ENCODE measurements at regions not wholly inside any gene's neighbourhood (a gene's known extent, or its start where the extent isn't known, plus 50 kb on each side); places are given as distances from the start of the nearest gene placed in this dataset.

DNA sequence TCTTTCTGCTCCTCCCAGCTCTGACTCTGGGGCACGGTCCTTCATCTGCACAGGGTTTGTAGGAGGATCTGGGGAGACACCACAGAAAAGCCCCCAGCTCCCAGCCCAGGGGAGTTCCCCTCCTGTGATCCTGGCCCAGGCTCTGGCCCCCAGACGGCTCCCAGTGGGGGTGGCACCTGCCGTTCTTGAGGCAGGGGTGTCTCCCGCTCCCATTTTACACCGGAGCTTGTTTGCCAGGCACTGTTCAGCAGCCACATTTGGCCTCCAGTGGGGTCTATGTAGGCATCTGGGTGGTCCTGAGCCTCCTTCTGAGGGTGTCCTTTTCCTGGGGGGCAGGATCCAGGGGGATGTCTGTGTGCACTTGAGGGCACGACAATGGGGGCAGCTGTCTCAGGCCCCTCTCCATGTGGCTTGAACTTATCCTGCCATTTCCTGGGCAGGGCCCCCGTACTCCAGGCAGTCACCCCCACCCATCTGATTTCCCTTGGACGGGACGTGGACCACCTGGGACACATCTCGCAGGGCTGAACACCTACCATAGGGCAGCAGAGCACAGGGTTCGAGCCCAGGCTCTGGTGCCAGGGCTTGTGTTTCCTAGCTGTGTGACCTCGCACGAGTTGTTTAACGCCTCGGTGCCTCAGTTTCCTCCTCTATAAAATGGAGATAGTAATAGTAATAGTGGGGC is 275.0 kb upstream of the MVB12B start:
- no peak for TF ChIP-seq POLR2AphosphoS5 (IDR thresholded peaks at IDR 0.05; ENCODE audit: low read depth)
- TF ChIP-seq, protein P1, sequence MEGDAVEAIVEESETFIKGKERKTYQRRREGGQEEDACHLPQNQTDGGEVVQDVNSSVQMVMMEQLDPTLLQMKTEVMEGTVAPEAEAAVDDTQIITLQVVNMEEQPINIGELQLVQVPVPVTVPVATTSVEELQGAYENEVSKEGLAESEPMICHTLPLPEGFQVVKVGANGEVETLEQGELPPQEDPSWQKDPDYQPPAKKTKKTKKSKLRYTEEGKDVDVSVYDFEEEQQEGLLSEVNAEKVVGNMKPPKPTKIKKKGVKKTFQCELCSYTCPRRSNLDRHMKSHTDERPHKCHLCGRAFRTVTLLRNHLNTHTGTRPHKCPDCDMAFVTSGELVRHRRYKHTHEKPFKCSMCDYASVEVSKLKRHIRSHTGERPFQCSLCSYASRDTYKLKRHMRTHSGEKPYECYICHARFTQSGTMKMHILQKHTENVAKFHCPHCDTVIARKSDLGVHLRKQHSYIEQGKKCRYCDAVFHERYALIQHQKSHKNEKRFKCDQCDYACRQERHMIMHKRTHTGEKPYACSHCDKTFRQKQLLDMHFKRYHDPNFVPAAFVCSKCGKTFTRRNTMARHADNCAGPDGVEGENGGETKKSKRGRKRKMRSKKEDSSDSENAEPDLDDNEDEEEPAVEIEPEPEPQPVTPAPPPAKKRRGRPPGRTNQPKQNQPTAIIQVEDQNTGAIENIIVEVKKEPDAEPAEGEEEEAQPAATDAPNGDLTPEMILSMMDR (IDR thresholded peaks at IDR 0.05; ENCODE audit: insufficient read depth, low read length): no peak
- TF ChIP-seq, protein P2, sequence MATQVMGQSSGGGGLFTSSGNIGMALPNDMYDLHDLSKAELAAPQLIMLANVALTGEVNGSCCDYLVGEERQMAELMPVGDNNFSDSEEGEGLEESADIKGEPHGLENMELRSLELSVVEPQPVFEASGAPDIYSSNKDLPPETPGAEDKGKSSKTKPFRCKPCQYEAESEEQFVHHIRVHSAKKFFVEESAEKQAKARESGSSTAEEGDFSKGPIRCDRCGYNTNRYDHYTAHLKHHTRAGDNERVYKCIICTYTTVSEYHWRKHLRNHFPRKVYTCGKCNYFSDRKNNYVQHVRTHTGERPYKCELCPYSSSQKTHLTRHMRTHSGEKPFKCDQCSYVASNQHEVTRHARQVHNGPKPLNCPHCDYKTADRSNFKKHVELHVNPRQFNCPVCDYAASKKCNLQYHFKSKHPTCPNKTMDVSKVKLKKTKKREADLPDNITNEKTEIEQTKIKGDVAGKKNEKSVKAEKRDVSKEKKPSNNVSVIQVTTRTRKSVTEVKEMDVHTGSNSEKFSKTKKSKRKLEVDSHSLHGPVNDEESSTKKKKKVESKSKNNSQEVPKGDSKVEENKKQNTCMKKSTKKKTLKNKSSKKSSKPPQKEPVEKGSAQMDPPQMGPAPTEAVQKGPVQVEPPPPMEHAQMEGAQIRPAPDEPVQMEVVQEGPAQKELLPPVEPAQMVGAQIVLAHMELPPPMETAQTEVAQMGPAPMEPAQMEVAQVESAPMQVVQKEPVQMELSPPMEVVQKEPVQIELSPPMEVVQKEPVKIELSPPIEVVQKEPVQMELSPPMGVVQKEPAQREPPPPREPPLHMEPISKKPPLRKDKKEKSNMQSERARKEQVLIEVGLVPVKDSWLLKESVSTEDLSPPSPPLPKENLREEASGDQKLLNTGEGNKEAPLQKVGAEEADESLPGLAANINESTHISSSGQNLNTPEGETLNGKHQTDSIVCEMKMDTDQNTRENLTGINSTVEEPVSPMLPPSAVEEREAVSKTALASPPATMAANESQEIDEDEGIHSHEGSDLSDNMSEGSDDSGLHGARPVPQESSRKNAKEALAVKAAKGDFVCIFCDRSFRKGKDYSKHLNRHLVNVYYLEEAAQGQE (IDR thresholded peaks at IDR 0.05; ENCODE audit: insufficient replicate concordance, low read depth): no peak

All from HL-60 (cell line).